GM19193 (cell line): ENCODE measurements at regions not wholly inside any gene's neighbourhood (a gene's known extent, or its start where the extent isn't known, plus 50 kb on each side); places are given as distances from the start of the nearest gene placed in this dataset.

Experiments
- POLR2A ChIP-seq: IDR thresholded peaks from 4 replicates; pipeline ENCODE4 v1.6.1; 2011; ENCODE audit not compliant: insufficient read depth, insufficient read length; ENCODE audit errors: extremely low read depth

- TF ChIP-seq POLR2A, result no peak
Measured at GRCh38 chr1:234719454-234720251, 109.7 kb upstream of the IRF2BP2 start.

GRCh38 chr1:234718496-234719453, 108.8 kb upstream of the IRF2BP2 start:
- no peak for TF ChIP-seq POLR2A

- no peak for TF ChIP-seq POLR2A
Measured at GRCh38 chr1:234716908-234717375, 107.0 kb upstream of the IRF2BP2 start.

GRCh38 chr1:234715252-234716014, 105.5 kb upstream of the IRF2BP2 start:
- no peak for TF ChIP-seq POLR2A

GRCh38 chr1:234713859-234714258, 103.9 kb upstream of the IRF2BP2 start:
- TF ChIP-seq POLR2A, result no peak

GRCh38 chr1:234713440-234713839, 103.5 kb upstream of the IRF2BP2 start:
- TF ChIP-seq POLR2A, result no peak

GRCh38 chr1:234712891-234713305, 102.9 kb upstream of the IRF2BP2 start:
- no peak for TF ChIP-seq POLR2A

- no peak for TF ChIP-seq POLR2A
Measured at GRCh38 chr1:234710936-234711724, 101.2 kb upstream of the IRF2BP2 start.

- no peak for TF ChIP-seq POLR2A
Measured at GRCh38 chr1:234710381-234710780, 100.4 kb upstream of the IRF2BP2 start.

GRCh38 chr1:234709473-234710228, 99.7 kb upstream of the IRF2BP2 start:
- no peak for TF ChIP-seq POLR2A

- TF ChIP-seq POLR2A, result no peak
Measured at GRCh38 chr1:234708700-234709395, 98.9 kb upstream of the IRF2BP2 start.

- no peak for TF ChIP-seq POLR2A
Measured at GRCh38 chr1:234707641-234708040, 97.7 kb upstream of the IRF2BP2 start.

GRCh38 chr1:234706931-234707330, 97.0 kb upstream of the IRF2BP2 start:
- TF ChIP-seq POLR2A, result no peak

GRCh38 chr1:234706199-234706598, 96.2 kb upstream of the IRF2BP2 start:
- TF ChIP-seq POLR2A, result no peak
